Left ventricle myocardium inferior (tissue), 1 donor: ENCODE measurements at regions not wholly inside any gene's neighbourhood (a gene's known extent, or its start where the extent isn't known, plus 50 kb on each side); places are given as distances from the start of the nearest gene placed in this dataset.

Source experiments
- DNase-seq: peaks from one replicate; pipeline ENCODE4 v3.0.0-alpha.2; 2020
- H3K27ac ChIP-seq: fragments of 200-600 bp; replicated peaks from 2 replicates; pipeline ENCODE4 v1.8.0; 2021
- H3K27me3 ChIP-seq: fragments of 200-600 bp; 2 replicates; pipeline ENCODE4 v1.8.0; 2021; ENCODE audit warnings: low read depth
- H3K36me3 ChIP-seq: fragments of 200-600 bp; 2 replicates; pipeline ENCODE4 v1.8.0; 2021
- H3K4me1 ChIP-seq: fragments of 200-600 bp; 2 replicates; pipeline ENCODE4 v1.8.0; 2021
- H3K4me3 ChIP-seq: fragments of 200-600 bp; 2 replicates; pipeline ENCODE4 v1.8.0; 2021; ENCODE audit warnings: mild to moderate bottlenecking, moderate library complexity
- H3K9me3 ChIP-seq: fragments of 200-600 bp; replicated peaks from 2 replicates; pipeline ENCODE4 v1.8.0; 2021
- intact Hi-C: fragments of 100-400 bp; cut with micrococcal nuclease; formaldehyde crosslinking; loops from one replicate; pipeline ENCODE4 v1.11.0; 2022
- TF ChIP-seq, protein P1 (sequence below): fragments of 200-600 bp; IDR thresholded peaks from 2 replicates; pipeline ENCODE4 v1.8.0; 2021; ENCODE audit warnings: antibody characterized with exemption, mild to moderate bottlenecking, borderline replicate concordance
- donor health status: DM: no; HTN: yes; CAD: no; lungs with severe emphysema.

DNA sequence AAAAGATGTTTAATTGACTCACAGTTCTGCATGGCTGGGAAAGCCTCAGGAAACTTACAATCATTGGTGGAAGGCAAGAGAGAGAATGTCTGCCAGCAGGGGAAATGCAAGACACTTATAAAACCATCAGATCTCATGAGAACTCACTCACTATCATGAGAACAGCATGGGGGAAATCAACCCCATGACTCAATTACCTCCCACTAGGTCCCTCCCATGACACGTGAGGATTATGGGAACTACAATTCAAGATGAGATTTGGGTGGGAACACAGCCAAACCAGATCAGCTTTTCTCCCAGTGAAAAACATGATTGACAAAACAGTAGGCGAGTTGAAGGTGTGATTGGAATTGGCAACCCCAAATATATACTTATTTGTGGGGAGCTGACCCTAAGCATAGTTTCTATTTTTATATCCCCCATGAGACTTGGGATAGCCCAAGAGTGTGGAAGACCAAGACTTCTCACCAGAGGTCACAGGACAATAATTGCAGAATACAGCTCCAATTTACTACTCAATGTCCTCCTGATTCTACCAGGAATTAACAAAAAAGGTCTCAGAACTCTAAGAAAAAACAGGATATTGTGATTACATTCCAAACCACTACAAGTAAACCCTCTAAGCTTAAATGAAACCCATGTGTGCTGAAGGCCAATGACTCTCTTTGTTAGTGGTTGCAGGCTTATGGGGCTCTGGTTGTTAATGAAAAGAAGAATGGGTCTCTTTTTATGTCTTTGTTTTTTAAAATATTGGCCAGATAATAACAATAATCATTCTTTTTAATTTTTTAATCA is 96.1 kb upstream of the PIK3C3 start:
- Histone ChIP-seq H3K27me3 (peaks cover 3% of the 10 kb centered on the region), H3K4me1 (no peaks in the 10 kb centered on the region), H3K27ac (no peak overlapping the region), H3K4me3 (no peak overlapping the region), H3K36me3 (no peaks in the 10 kb centered on the region), H3K9me3 (no peaks in the 10 kb centered on the region)
- DNase-seq: no peak
- TF ChIP-seq, protein P1, sequence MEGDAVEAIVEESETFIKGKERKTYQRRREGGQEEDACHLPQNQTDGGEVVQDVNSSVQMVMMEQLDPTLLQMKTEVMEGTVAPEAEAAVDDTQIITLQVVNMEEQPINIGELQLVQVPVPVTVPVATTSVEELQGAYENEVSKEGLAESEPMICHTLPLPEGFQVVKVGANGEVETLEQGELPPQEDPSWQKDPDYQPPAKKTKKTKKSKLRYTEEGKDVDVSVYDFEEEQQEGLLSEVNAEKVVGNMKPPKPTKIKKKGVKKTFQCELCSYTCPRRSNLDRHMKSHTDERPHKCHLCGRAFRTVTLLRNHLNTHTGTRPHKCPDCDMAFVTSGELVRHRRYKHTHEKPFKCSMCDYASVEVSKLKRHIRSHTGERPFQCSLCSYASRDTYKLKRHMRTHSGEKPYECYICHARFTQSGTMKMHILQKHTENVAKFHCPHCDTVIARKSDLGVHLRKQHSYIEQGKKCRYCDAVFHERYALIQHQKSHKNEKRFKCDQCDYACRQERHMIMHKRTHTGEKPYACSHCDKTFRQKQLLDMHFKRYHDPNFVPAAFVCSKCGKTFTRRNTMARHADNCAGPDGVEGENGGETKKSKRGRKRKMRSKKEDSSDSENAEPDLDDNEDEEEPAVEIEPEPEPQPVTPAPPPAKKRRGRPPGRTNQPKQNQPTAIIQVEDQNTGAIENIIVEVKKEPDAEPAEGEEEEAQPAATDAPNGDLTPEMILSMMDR: no peak
- intact Hi-C loops: no loop called here

DNA sequence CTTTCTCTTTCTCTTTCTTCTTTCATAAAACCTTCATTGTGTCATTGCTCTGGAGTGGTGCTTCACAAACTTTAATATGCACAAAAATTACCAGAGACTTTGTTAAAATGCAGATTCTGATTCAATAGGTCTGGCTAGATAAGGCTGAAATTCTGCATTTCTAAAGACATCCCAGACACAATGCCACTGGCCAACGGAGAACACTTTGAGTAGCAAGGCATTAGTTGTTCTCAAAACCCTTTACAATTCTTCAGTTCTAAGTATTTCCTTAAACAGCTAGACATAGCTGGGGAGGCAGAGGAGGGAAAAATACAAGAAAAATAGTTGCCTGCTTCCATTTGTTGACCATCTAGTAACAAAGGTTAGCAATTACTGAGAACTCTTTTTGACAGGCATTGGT is 101.8 kb upstream of the PIK3C3 start:
- no peaks in the 10 kb centered on the region for H3K27me3 ChIP-seq
- no peaks in the 10 kb centered on the region for H3K9me3 ChIP-seq
- H3K4me3 ChIP-seq: no peak overlapping the region
- intact Hi-C loops: no loop called here
- H3K27ac ChIP-seq: no peak overlapping the region
- DNase-seq: no peak
- no peaks in the 10 kb centered on the region for H3K36me3 ChIP-seq
- TF ChIP-seq, protein P1: no peak
- no peaks in the 10 kb centered on the region for H3K4me1 ChIP-seq

DNA sequence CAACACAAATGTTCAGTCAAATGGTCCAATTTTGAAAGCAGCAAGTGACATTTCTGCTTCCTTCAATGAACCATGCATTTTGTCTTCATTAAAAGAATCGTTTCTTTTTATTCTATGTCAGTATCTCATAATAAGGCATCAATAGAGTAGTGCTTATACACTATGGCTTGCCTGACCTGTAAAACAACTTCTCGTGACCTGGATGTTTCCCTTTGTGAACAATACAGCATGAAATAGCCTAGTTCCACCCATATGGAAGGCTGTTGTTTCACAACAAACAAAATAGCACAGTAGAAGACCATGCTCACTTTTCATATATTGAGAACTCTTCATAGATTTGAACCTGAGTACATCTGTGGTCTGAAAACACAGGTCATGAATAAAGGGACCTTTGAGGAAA is 104.3 kb upstream of the PIK3C3 start:
- Histone ChIP-seq H3K27me3 (no peaks in the 10 kb centered on the region), H3K9me3 (no peaks in the 10 kb centered on the region), H3K27ac (no peak overlapping the region), H3K4me1 (no peaks in the 10 kb centered on the region), H3K4me3 (no peak overlapping the region), H3K36me3 (no peaks in the 10 kb centered on the region)
- intact Hi-C loops: no loop called here
- TF ChIP-seq, protein P1: no peak
- no peak for DNase-seq

DNA sequence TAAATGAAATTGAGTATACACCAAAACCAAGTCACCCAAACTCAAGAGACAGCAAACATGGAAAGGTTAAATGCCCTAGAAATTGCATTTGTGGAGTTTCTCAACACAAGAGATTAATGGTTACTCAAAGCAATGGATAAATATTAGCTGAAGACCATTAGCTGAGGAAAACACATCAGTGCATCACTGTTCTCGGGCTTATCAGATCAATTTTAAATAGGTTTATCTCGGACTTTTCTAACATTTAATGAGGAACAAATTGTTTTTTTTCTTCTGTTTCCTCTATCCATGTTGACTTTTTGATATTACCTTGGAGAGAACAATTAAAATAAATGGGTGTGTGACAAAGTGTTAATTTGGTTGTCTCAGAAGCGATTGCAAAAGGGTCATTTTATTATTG is 105.4 kb upstream of the PIK3C3 start:
- H3K27ac ChIP-seq: no peak overlapping the region
- no peaks in the 10 kb centered on the region for H3K27me3 ChIP-seq
- H3K4me1 ChIP-seq: no peaks in the 10 kb centered on the region
- DNase-seq: no peak
- H3K4me3 ChIP-seq: no peak overlapping the region
- H3K36me3 ChIP-seq: no peaks in the 10 kb centered on the region
- no peaks in the 10 kb centered on the region for H3K9me3 ChIP-seq
- TF ChIP-seq, protein P1: no peak
- intact Hi-C loops: no loop called here

DNA sequence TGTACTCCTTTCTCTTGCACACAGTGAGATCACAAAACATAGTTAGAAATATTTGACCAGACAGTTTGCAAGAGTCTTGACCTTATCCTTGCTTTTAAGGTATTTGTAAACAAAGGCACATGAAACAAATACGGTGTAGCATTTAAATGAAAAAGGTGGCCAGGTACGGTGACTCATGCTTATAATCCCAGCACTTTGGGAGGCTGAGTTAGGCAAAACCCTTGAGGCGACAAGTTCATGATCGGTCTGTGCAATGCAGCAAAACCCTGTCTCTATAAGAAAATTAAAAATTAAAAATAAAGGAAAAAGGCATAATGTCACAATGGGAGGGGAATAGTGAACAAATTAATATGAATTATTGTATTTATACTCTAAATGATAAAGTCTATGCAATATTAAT is 109.5 kb upstream of the PIK3C3 start:
- intact Hi-C loops: no loop called here
- TF ChIP-seq, protein P1: no peak
- H3K36me3 ChIP-seq: no peaks in the 10 kb centered on the region
- no peak overlapping the region for H3K4me3 ChIP-seq
- H3K9me3 ChIP-seq: no peaks in the 10 kb centered on the region
- no peak for DNase-seq
- no peak overlapping the region for H3K27ac ChIP-seq
- no peaks in the 10 kb centered on the region for H3K27me3 ChIP-seq
- no peaks in the 10 kb centered on the region for H3K4me1 ChIP-seq
